GM12878 (cell line): ENCODE measurements at regions not wholly inside any gene's neighbourhood (a gene's known extent, or its start where the extent isn't known, plus 50 kb on each side); places are given as distances from the start of the nearest gene placed in this dataset.

Experiments used
- ATAC-seq: fragments of 200-7000 bp; cut with Tn5 transposase; 3 replicates; pipeline ENCODE4 v1.9.1; 2020; ENCODE audit warnings: mild to moderate bottlenecking, moderate library complexity
- BruUV-seq: library from RNA; stranded (reverse); fragments of 400-500 nt; replicated peaks from 2 replicates; lab custom pipeline; 2021; lab: Mats Ljungman, UMichigan
- CTCF ChIA-PET: fragments of 300-600 bp; sonication (Branson Sonifier 250); formaldehyde crosslinking; extraction: SDS; loops from one replicate; lab custom pipeline; 2021; ENCODE audit warnings: inconsistent platforms; lab: Yijun Ruan, JAX
- POLR2A ChIA-PET: fragments of 350-600 bp; formaldehyde crosslinking; extraction: SDS; loops from one replicate; lab custom pipeline; 2021; ENCODE audit warnings: inconsistent platforms; lab: Charles Lee
- RAD21 ChIA-PET: fragments of 300-600 bp; sonication (Branson Sonifier 250); formaldehyde crosslinking; loops from one replicate; lab custom pipeline; 2023; ENCODE audit warnings: antibody characterized with exemption; ENCODE audit not compliant: unreplicated experiment; lab: Charles Lee
- SMC1A ChIA-PET: fragments of 300-600 bp; sonication (Branson Sonifier 250); formaldehyde crosslinking; loops from one replicate; lab custom pipeline; 2023; ENCODE audit not compliant: unreplicated experiment, uncharacterized antibody; lab: Charles Lee
- DNase-seq: peaks from one replicate; pipeline ENCODE4 v3.0.0-alpha.2; 2011; ENCODE audit warnings: low read depth, low spot score
- FAIRE-seq: peaks from 3 replicates; lab custom pipeline; 2011; peaks lifted over from hg19 to GRCh38; lab: Jason Lieb, UNC
- H2AFZ ChIP-seq: 2 replicates; pipeline ENCODE4 v1.6.0; 2011; ENCODE audit warnings: low read depth, low read length, control low read depth; ENCODE audit not compliant: control insufficient read depth
- H3K27ac ChIP-seq: 2 replicates; pipeline ENCODE4 v1.5.1; 2011; ENCODE audit warnings: control low read depth; ENCODE audit not compliant: control insufficient read depth, insufficient read depth
- H3K27me3 ChIP-seq, 2 experiments: replicated peaks in 1 of 2; 2 replicates each; pipeline versions ENCODE4 v1.6.0 to v1.6.1; 2011; ENCODE audit warnings: low read length in 1 of 2; ENCODE audit not compliant: control insufficient read depth in 2 of 2, insufficient read depth in 2 of 2
- H3K36me3 ChIP-seq, 2 experiments: 2 replicates each; pipeline ENCODE4 v1.5.1; 2011; ENCODE audit warnings: low read length in 1 of 2; ENCODE audit not compliant: control insufficient read depth in 2 of 2, insufficient read depth in 2 of 2
- H3K4me1 ChIP-seq: 2 replicates; pipeline ENCODE4 v1.6.1; 2011; ENCODE audit warnings: mild to moderate bottlenecking, low read length, moderate library complexity, mixed read lengths; ENCODE audit not compliant: control insufficient read depth, insufficient read depth
- H3K4me2 ChIP-seq: 2 replicates; pipeline ENCODE4 v1.6.0; 2011; ENCODE audit warnings: control low read depth; ENCODE audit not compliant: control insufficient read depth, insufficient read depth
- H3K4me3 ChIP-seq: fragments of 200-600 bp; sonication (generic); 2 replicates; pipeline ENCODE4 v1.5.1; 2016
- H3K79me2 ChIP-seq: 2 replicates; pipeline ENCODE4 v1.6.0; 2011; ENCODE audit warnings: low read length; ENCODE audit not compliant: control insufficient read depth, insufficient read depth
- H3K9ac ChIP-seq: 2 replicates; pipeline ENCODE4 v1.8.0; 2011; ENCODE audit warnings: low read length, control low read depth, mixed read lengths; ENCODE audit not compliant: control insufficient read depth, insufficient read depth
- H3K9me3 ChIP-seq: replicated peaks from 3 replicates; pipeline ENCODE4 v1.5.1; 2011; ENCODE audit warnings: mild to moderate bottlenecking, low read length; ENCODE audit not compliant: control insufficient read depth, insufficient read depth
- H4K20me1 ChIP-seq: 2 replicates; pipeline ENCODE4 v1.6.0; 2011; ENCODE audit not compliant: control insufficient read depth, insufficient read depth
- BACH1 ChIP-seq: fragments of 450-650 bp; IDR thresholded peaks from 2 replicates; pipeline ENCODE4 v1.6.1; 2017; ENCODE audit warnings: mild to moderate bottlenecking, borderline replicate concordance
- CHD1 ChIP-seq: IDR thresholded peaks from 2 replicates; pipeline ENCODE4 v1.6.1; 2012; ENCODE audit warnings: low read depth, low read length, improper control_type of control experiment
- EED ChIP-seq: sonication (generic); IDR thresholded peaks from 2 replicates; pipeline ENCODE4 v1.6.1; 2016; ENCODE audit warnings: antibody characterized with exemption, low read depth
- EP300 ChIP-seq, 2 experiments: fragments of 150-350 bp in 1 of 2; IDR thresholded peaks; 2 replicates each; pipeline ENCODE4 v1.6.1; 2011 to 2012; ENCODE audit warnings: low read depth in 2 of 2, low read length in 2 of 2, borderline replicate concordance in 1 of 2, improper control_type of control experiment in 1 of 2, inconsistent platforms in 1 of 2; ENCODE audit not compliant: control insufficient read depth in 1 of 2
- FOXK2 ChIP-seq: fragments of 450-650 bp; IDR thresholded peaks from 2 replicates; pipeline ENCODE4 v1.6.1; 2017; ENCODE audit warnings: mild to moderate bottlenecking, moderate library complexity
- IRF5 ChIP-seq: fragments of 450-650 bp; IDR thresholded peaks from 2 replicates; pipeline ENCODE4 v1.6.1; 2017; ENCODE audit warnings: borderline replicate concordance
- KAT2A ChIP-seq: conservative IDR thresholded peaks from 2 replicates; pipeline ENCODE4 v1.6.1; 2011; ENCODE audit warnings: low read depth, low read length; ENCODE audit not compliant: control insufficient read depth
- KDM1A ChIP-seq: fragments of 200-600 bp; sonication (generic); IDR thresholded peaks from 2 replicates; pipeline ENCODE4 v1.6.1; 2016; ENCODE audit warnings: borderline replicate concordance
- MTA3 ChIP-seq: IDR thresholded peaks from 2 replicates; pipeline ENCODE4 v1.6.1; 2012; ENCODE audit warnings: low read length, inconsistent platforms, borderline replicate concordance
- NFIC ChIP-seq: IDR thresholded peaks from 2 replicates; pipeline ENCODE4 v1.6.1; 2012; ENCODE audit warnings: low read depth, mild to moderate bottlenecking, inconsistent platforms, low read length, moderate library complexity
- PAX8 ChIP-seq: fragments of 450-650 bp; IDR thresholded peaks from 2 replicates; pipeline ENCODE4 v1.6.1; 2017; ENCODE audit warnings: mild to moderate bottlenecking, moderate library complexity
- RAD51 ChIP-seq: fragments of 450-650 bp; IDR thresholded peaks from 2 replicates; pipeline ENCODE4 v1.6.1; 2016; ENCODE audit warnings: moderate library complexity, mild to moderate bottlenecking, inconsistent platforms
- RELA ChIP-seq: fragments of 450-650 bp; IDR thresholded peaks from 2 replicates; pipeline ENCODE4 v1.8.0; 2014; ENCODE audit warnings: borderline replicate concordance; ENCODE audit not compliant: partially characterized antibody
- RELB ChIP-seq: fragments of 450-650 bp; IDR thresholded peaks from 2 replicates; pipeline ENCODE4 v1.6.1; 2017; ENCODE audit warnings: low read depth, mild to moderate bottlenecking, moderate library complexity
- SMC3 ChIP-seq: IDR thresholded peaks from 2 replicates; pipeline ENCODE4 v1.6.1; 2011; ENCODE audit warnings: low read length, improper control_type of control experiment, borderline replicate concordance
- SP1 ChIP-seq: IDR thresholded peaks from one replicate; pipeline ENCODE4 v1.6.1; 2011; ENCODE audit warnings: low read depth, low read length
- STAT3 ChIP-seq: IDR thresholded peaks from 2 replicates; pipeline ENCODE4 v1.6.1; 2011; ENCODE audit warnings: low read depth, low read length, improper control_type of control experiment
- ZNF687 ChIP-seq: fragments of 450-650 bp; IDR thresholded peaks from 2 replicates; pipeline ENCODE4 v1.6.1; 2017; ENCODE audit warnings: mild to moderate bottlenecking, moderate library complexity
- WGBS: methylation state at CpG from one replicate; pipeline ENCODE4 v1.1.6; 2016; ENCODE audit warnings: low lambda C conversion rate; ENCODE audit not compliant: insufficient replicate concordance, insufficient coverage; ENCODE audit errors: missing lambda C conversion rate; 5-methylcytosine and 5-hydroxymethylcytosine counted together
- in situ Hi-C: fragments of 300-500 bp; cut with MboI; formaldehyde crosslinking; loops from 9 replicates; pipeline ENCODE4 v1.14.3; 2018; ENCODE audit warnings: mixed read lengths
- intact Hi-C: fragments of 100-400 bp; cut with micrococcal nuclease; formaldehyde crosslinking; loops from one replicate; pipeline ENCODE4 v1.14.2; 2022; ENCODE audit not compliant: unreplicated experiment

GRCh38 chr2:163462993-163463392 lies 272.8 kb downstream of the FIGN start:
- FAIRE-seq = no peak
- ATAC-seq = no peak
- in situ Hi-C loops = no loop called here
- Histone ChIP-seq H3K27me3 (no peaks in the 10 kb centered on the region), H3K79me2 (no peaks in the 10 kb centered on the region), H4K20me1 (no peaks in the 10 kb centered on the region), H2AFZ (no peak overlapping the region), H3K4me3 (no peak overlapping the region), H3K4me2 (no peak overlapping the region), H3K27ac (no peak overlapping the region), H3K9ac (no peak overlapping the region), H3K4me1 (no peaks in the 10 kb centered on the region), H3K9me3 (no peaks in the 10 kb centered on the region), H3K36me3 (no peaks in the 10 kb centered on the region)
- WGBS = 20% methylated on average over 5 of the region's 5 CpGs
- CTCF ChIA-PET = no interaction called here
- SMC1A ChIA-PET = no interaction called here
- RAD21 ChIA-PET = no interaction called here
- DNase-seq = no peak
- TF ChIP-seq RAD51 = no peak
- no peak for TF ChIP-seq PAX8
- TF ChIP-seq MTA3 = no peak
- TF ChIP-seq SP1 = no peak
- TF ChIP-seq BACH1 = no peak
- no peak for TF ChIP-seq EP300 (IDR thresholded peaks at IDR 0.05; ENCODE audit: borderline replicate concordance in 1 of 2, control insufficient read depth in 1 of 2, low read depth in 2 of 2, low read length in 2 of 2)
- TF ChIP-seq FOXK2 = no peak
- TF ChIP-seq RELA = no peak
- no peak for TF ChIP-seq IRF5
- TF ChIP-seq EED = no peak
- TF ChIP-seq NFIC = no peak
- no peak for TF ChIP-seq SMC3
- TF ChIP-seq CHD1 = no peak
- no peak for TF ChIP-seq KAT2A
- no peak for TF ChIP-seq RELB
- TF ChIP-seq STAT3 = no peak
- no peak for TF ChIP-seq ZNF687
- TF ChIP-seq KDM1A = no peak
- intact Hi-C loops = no loop called here
- no TSS peak for BruUV-seq
- POLR2A ChIA-PET = no interaction called here
